Spleen (tissue), 7 donors: ENCODE measurements at regions not wholly inside any gene's neighbourhood (a gene's known extent, or its start where the extent isn't known, plus 50 kb on each side); places are given as distances from the start of the nearest gene placed in this dataset.
"Not testable (repeated sequence)": the region's sequence is repeated elsewhere in the genome, so short reads cannot be mapped to it uniquely, and the experiment has no call there.

Experiments used
- CTCF ChIP-seq, 11 experiments: fragments of 200-600 bp in 7 of 11; fragments of 450-650 bp in 4 of 11; sonication (generic) in 4 of 11; IDR thresholded peaks in 8 of 11; conservative IDR thresholded peaks in 3 of 11; 1 replicate in 7 of 11; 2 replicates in 4 of 11; pipeline versions ENCODE4 v1.4.0 to v1.8.0; 2016 to 2021; ENCODE audit warnings: antibody characterized with exemption in 11 of 11, inconsistent platforms in 4 of 11, mild to moderate bottlenecking in 1 of 11
- POLR2A ChIP-seq, 3 donors: fragments of 450-650 bp; IDR thresholded peaks; one replicate each; pipeline ENCODE4 v1.5.1; 2017; ENCODE audit warnings: antibody characterized with exemption in 3 of 3, mild to moderate bottlenecking in 1 of 3
- POLR2AphosphoS5 ChIP-seq, 3 donors: sonication (generic); formaldehyde crosslinking; IDR thresholded peaks; one replicate each; pipeline ENCODE4 v1.5.1; 2017; ENCODE audit warnings: antibody characterized with exemption in 3 of 3
- donor health status: DM: no; HTN: no; CAD: no; lungs with moderate emphysema.
- donor health status: DM: no; HTN: no; CAD: no.
- donor health status: DM: no; HTN: no; CAD: no.

DNA sequence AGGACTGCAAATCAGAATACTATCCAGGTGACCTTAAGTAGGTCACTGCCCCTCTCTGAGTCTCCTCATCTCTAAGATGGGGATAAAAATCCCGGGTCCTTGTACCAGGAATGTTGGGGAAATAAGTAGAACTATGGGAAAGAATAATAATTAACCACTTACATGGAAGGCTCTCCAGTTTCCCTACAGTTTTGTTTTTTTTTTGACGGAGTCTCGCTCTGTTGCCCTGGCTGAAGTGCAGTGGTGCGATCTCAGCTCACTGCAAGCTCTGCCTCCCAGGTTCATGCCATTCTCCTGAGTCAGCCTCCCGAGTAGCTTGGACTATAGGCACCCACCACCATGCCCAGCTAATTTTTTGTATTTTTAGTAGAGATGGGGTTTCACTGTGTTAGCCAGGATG, 234.7 kb downstream of the EMX2 start:
- TF ChIP-seq CTCF (IDR thresholded peaks at IDR 0.05 in 8 of 11, conservative IDR thresholded peaks at IDR 0.05 in 3 of 11); POLR2AphosphoS5 (IDR thresholded peaks at IDR 0.05); POLR2A (IDR thresholded peaks at IDR 0.05): not testable (repeated sequence)
